HPDE6-E6E7 (cell line): ENCODE measurements at regions not wholly inside any gene's neighbourhood (a gene's known extent, or its start where the extent isn't known, plus 50 kb on each side); places are given as distances from the start of the nearest gene placed in this dataset.
"Not testable (repeated sequence)": the region's sequence is repeated elsewhere in the genome, so short reads cannot be mapped to it uniquely, and the experiment has no call there.

Experiments used
- DNase-seq: peaks from one replicate; pipeline ENCODE4 v3.0.0; 2011; ENCODE audit warnings: missing footprints; ENCODE audit errors: extremely low spot score

DNA sequence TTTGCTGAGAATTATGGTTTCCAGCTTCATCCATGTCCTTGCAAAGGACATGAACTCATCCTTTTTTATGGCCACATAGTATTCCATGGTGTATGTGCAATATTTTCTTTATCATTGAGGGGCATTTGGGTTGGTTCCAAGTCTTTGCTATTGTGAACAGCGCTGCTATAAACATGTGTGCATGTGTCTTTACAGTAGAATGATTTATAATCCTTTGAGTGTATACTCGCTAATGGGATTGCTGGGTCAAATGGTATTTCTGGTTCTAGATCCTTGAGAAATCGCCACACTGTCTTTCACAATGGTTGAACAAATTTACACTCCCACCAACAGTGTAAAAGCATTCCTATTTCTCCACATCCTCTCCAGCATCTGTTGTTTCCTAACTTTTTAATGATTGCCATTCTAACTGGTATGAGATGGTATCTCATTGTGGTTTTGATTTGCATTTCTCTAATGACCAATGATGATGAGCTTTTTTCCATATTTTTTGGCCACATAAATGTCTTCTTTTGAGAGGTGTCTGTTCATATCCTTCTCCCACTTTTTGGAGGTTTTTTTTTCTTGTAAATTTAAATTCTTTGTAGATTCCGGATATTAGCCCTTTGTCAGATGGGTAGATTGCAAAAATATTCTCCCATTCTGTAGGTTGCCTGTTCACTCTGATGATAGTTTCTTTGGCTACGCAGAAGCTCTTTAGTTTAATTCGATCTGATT is 180.1 kb downstream of the PLPPR4 start:
- not testable (repeated sequence) for DNase-seq

- no peak for DNase-seq
Observed at GRCh38 chr1:99445071-99445470, 180.8 kb downstream of the PLPPR4 start.

- no peak for DNase-seq
Observed at GRCh38 chr1:99445486-99445885, 181.2 kb downstream of the PLPPR4 start.

DNA sequence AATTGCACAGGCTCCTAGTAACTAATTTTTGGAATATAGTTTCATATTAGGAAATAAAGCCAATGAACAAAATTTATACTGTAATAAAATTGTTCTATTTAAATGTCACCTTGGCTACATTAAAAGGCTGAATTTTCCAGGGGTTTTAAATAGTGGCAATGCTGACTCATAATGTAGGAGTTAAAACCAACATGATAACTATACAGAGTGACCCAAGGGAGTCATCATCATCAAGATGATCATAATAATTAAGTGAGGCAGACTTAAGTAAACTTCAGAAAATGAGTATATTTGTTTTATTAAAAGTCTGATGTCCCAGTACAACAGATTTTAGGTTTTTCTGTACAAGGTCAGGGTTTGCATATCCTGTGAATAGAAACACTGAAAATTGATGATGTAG is 183.4 kb downstream of the PLPPR4 start:
- DNase-seq, result no peak

DNA sequence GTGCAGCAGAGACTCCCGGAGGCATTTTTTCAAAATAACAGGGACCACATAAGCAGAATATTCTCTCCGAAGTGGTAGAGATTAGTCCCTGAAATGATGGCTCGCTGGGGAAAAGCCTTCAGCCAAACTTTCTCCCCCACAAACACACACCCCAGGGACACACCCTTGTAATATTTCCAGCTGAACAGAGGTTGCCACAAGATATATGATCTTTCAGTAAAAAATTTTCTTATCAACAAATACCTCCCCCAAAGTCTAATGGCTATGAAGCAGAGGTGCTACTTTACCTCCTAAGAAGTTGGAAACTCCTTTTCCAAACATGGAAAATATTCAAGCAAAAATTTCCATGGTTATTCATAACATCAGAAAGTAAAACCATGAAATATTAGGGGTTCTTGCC is 190.2 kb upstream of the PALMD start:
- DNase-seq, result no peak

DNA sequence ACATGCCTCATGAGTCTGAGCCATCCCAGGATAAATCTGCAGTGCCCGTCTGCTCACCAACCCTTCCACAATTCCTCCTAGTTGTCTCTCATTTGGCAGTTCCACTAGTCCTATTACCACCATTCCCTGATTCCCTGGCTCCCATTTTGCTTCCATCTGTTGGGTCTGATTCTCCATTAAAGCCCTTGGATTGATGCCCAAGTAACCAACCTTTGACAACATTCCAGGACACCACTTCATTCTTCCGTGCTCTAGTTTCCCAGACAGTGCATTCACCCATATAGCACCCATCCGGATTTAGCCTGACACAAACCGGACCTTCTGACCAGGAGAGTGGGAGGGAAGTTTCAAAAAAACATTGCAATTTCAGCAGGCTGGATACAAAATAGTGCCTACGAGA is 189.4 kb upstream of the PALMD start:
- no peak for DNase-seq

- DNase-seq, result peak; percentile 49
Observed at GRCh38 chr1:99457381-99458165, 188.3 kb upstream of the PALMD start.

DNA sequence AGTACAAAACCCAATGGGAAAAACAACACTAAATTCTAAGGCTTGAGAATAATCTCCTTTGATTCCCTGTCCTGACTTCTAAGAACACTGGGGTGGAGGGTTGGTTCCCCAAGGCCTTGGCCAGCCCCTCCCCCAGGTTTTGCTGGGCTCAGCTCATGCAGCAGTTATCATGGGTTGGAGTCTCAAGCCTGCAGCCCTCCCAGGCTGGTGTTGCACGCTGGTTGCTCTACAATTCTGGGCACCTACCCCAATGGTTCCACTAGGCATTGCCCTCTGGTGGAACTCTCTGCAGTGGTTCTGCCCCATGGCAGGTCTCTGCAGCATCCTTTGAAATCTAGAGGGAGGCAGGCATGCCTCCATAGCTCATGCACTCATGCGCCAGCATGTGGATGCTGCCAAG is 184.4 kb upstream of the PALMD start:
- no peak for DNase-seq

- no peak for DNase-seq
Observed at GRCh38 chr1:99464738-99465137, 181.2 kb upstream of the PALMD start.

GRCh38 chr1:99465176-99465900 is 180.6 kb upstream of the PALMD start:
- DNase-seq, result no peak

DNA sequence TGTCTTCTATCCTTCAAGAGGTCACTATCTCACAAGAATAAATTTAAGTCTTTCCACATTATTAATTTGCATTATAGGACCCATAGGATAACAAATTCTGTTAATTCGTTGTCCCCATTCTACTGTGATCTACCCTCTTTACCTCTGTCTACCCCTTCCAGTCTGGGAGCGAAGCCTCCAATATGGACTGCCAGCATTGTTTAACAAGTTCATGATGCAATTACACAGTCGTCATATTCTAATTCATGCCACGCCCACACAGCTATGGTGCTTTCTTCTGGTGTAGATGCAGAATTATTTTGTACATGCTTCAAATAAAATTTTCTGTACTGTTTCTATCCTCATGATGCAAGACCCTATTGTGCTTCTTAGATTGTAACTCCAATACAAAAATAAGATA is 178.3 kb upstream of the PALMD start:
- DNase-seq, result no peak

- DNase-seq, result no peak
Observed at GRCh38 chr1:99469550-99469971, 176.4 kb upstream of the PALMD start.

- DNase-seq, result no peak
Observed at GRCh38 chr1:99472893-99473292, 173.0 kb upstream of the PALMD start.

GRCh38 chr1:99474350-99474893 is 171.5 kb upstream of the PALMD start:
- no peak for DNase-seq

GRCh38 chr1:99476058-99476457 is 169.9 kb upstream of the PALMD start:
- DNase-seq, result no peak

DNA sequence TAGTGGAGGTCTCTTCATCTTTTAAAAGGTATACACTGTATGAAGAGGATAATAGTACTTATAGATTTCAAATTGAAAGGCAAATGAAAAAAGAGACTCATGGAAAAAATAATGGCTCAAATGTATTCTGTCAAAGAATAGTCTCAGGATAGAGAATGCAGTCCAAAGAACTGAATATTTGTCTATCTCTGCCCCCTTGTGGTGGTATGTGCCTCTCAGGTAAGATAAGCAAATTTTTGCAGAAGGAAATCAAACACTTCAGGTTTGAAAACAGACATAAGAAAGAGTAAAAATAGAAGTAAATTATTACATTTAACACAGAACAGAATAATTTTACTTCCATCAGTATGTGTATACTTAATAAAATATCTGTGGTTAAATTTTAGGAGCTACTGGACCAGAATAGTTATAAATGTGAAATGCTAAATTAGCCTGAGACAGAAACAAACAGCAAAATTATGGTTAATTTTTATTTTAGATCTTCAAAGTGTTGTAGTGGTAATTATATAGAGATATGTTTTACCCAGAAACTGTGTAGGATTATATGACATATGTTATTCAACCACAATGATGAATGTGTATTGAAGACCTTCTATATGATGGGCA is 164.4 kb upstream of the PALMD start:
- peak; percentile 19 for DNase-seq

DNA sequence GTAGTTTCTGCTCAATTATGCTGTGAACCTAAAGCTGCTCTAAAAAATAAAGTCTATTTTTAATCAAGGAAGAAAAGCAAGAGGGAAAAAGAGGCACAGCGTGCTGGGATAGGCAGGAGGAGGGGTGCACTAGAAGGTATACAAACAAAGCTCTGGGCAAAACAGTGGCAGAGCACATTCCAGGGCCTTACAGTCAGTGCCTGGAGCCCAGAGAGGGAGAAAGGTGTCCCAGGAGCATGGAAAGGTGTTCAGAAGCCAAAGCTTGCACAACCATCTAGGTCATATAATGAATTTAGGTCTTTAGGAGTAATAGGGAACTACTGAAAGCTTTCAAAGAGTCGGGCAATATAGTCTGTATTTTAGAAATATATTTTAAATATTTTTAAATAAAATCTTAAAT is 163.6 kb upstream of the PALMD start:
- no peak for DNase-seq

DNA sequence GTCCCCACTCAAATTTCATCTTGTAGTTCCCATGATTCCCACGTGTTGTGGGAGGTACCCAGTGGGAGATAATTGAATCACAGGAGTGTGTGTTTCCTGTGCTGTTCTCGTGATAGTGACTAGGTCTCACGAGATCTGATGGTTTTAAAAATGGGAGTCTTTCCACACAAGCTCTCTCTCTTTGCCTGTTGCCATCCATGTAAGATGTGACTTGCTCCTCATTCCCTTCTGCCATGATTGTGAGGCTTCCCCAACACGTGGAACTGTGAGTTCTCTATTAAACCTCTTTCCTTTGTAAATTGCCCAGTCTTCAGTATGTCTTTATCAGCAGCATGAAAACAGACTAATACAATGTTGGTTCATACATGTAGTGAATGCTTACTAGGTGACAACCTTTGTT is 163.2 kb upstream of the PALMD start:
- no peak for DNase-seq

DNA sequence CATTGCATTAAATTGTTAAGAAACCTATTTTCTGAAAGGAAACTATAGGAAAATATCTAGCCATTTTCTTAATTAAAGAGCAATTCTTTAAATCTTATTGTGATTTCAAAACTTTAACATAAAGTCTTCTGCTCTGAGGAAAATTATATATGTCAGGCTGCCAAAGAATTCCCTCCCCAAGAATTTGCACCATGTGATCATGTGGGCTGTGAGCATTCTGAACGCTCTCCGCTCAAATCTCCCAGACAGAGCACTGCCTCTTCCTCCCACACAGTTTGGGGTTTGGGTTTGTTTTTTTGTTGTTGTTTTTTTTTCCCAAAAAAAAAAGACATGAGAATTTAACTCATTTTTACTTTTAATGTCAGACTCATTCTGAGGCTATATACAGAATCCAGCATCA is 155.9 kb upstream of the PALMD start:
- no peak for DNase-seq

GRCh38 chr1:99496067-99496466 is 149.8 kb upstream of the PALMD start:
- no peak for DNase-seq

DNA sequence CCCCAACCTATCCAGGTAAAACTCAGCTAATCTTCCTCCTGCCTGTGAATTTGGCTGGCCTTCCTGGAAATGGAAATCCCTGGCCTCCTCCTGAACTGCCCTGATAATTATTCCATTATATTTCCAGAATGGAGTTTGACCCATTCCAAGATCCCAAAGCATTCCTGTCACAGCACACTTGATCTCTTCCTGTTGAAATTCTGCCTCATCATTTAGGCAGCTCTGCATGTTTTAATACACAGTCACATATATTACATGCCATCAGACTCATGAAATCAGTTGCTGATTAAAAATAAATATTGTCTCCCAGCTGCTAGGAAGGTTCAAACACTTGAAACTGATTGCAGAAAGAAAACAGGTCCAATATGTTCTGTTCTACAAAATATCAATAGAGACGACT is 148.2 kb upstream of the PALMD start:
- no peak for DNase-seq

- DNase-seq, result no peak
Observed at GRCh38 chr1:99500541-99500940, 145.4 kb upstream of the PALMD start.
